ENCODE measurements at regions not wholly inside any gene's neighbourhood (a gene's known extent, or its start where the extent isn't known, plus 50 kb on each side); places are given as distances from the start of the nearest gene placed in this dataset.
"Not testable (repeated sequence)": the region's sequence is repeated elsewhere in the genome, so short reads cannot be mapped to it uniquely, and the experiment has no call there.

GRCh38 chr5:124168093-124168492 lies 578.3 kb downstream of the ZNF608 start:
- TF ChIP-seq CTCF, POLR2A (IDR thresholded peaks at IDR 0.05): not testable (repeated sequence)

Data from lower leg skin (tissue), 3 donors.